Neural progenitor cell (in vitro differentiated cells): ENCODE measurements at regions not wholly inside any gene's neighbourhood (a gene's known extent, or its start where the extent isn't known, plus 50 kb on each side); places are given as distances from the start of the nearest gene placed in this dataset.

Experiments
- EZH2 ChIP-seq: fragments of 200-600 bp; sonication (generic); IDR thresholded peaks from 2 replicates; pipeline ENCODE4 v1.6.1; 2017; ENCODE audit warnings: antibody characterized with exemption, mild to moderate bottlenecking, moderate library complexity
- EZH2phosphoT487 ChIP-seq: fragments of 200-600 bp; sonication (generic); IDR thresholded peaks from 2 replicates; pipeline ENCODE4 v1.6.1; 2017; ENCODE audit warnings: antibody characterized with exemption
- TF ChIP-seq, protein P1 (sequence below): fragments of 200-600 bp; sonication (generic); IDR thresholded peaks from 2 replicates; pipeline ENCODE4 v1.5.1; 2017; ENCODE audit warnings: antibody characterized with exemption, mild to moderate bottlenecking

- TF ChIP-seq, protein P1, sequence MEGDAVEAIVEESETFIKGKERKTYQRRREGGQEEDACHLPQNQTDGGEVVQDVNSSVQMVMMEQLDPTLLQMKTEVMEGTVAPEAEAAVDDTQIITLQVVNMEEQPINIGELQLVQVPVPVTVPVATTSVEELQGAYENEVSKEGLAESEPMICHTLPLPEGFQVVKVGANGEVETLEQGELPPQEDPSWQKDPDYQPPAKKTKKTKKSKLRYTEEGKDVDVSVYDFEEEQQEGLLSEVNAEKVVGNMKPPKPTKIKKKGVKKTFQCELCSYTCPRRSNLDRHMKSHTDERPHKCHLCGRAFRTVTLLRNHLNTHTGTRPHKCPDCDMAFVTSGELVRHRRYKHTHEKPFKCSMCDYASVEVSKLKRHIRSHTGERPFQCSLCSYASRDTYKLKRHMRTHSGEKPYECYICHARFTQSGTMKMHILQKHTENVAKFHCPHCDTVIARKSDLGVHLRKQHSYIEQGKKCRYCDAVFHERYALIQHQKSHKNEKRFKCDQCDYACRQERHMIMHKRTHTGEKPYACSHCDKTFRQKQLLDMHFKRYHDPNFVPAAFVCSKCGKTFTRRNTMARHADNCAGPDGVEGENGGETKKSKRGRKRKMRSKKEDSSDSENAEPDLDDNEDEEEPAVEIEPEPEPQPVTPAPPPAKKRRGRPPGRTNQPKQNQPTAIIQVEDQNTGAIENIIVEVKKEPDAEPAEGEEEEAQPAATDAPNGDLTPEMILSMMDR = no peak
- TF ChIP-seq EZH2 = no peak
- TF ChIP-seq EZH2phosphoT487 = no peak
Measured at GRCh38 chr6:6436366-6436765, 115.9 kb upstream of the F13A1 start.
